Calu3 (cell line): ENCODE measurements at regions not wholly inside any gene's neighbourhood (a gene's known extent, or its start where the extent isn't known, plus 50 kb on each side); places are given as distances from the start of the nearest gene placed in this dataset.

Source experiments
- BruUV-seq: library from RNA; stranded (reverse); fragments of 400-500 nt; replicated peaks from 2 replicates; lab custom pipeline; 2021; lab: Mats Ljungman, UMichigan
- CTCF ChIA-PET: fragments of 300-600 bp; sonication (Branson Sonifier 250); formaldehyde crosslinking; loops from one replicate; lab custom pipeline; 2022; ENCODE audit warnings: antibody characterized with exemption; lab: Charles Lee
- DNase-seq: peaks from one replicate; pipeline ENCODE4 v3.0.0; 2022
- H3K27ac Mint-ChIP-seq: one replicate; pipeline ENCODE4 v1.8.0; 2022; ENCODE audit warnings: mixed read lengths; ENCODE audit not compliant: unreplicated experiment
- H3K27me3 Mint-ChIP-seq: one replicate; pipeline ENCODE4 v1.8.0; 2022; ENCODE audit warnings: mixed read lengths; ENCODE audit not compliant: unreplicated experiment
- H3K36me3 Mint-ChIP-seq: one replicate; pipeline ENCODE4 v1.8.0; 2022; ENCODE audit warnings: mild to moderate bottlenecking, moderate library complexity, mixed read lengths; ENCODE audit not compliant: insufficient read depth, unreplicated experiment
- H3K4me1 Mint-ChIP-seq: one replicate; pipeline ENCODE4 v1.8.0; 2022; ENCODE audit warnings: mild to moderate bottlenecking, low read depth, mixed read lengths; ENCODE audit not compliant: unreplicated experiment
- H3K4me3 Mint-ChIP-seq: one replicate; pipeline ENCODE4 v1.8.0; 2022; ENCODE audit warnings: mild to moderate bottlenecking, low read depth, moderate library complexity, mixed read lengths; ENCODE audit not compliant: unreplicated experiment
- H3K9me3 Mint-ChIP-seq: one replicate; pipeline ENCODE4 v1.8.0; 2022; ENCODE audit warnings: low read depth, mixed read lengths; ENCODE audit not compliant: unreplicated experiment
- intact Hi-C: fragments of 100-400 bp; cut with micrococcal nuclease; formaldehyde crosslinking; loops from one replicate; pipeline ENCODE4 v1.10.0; 2022; ENCODE audit not compliant: unreplicated experiment
- TF ChIP-seq, protein P1 (sequence below): fragments of 200-600 bp; IDR thresholded peaks from one replicate; pipeline ENCODE4 v1.8.0; 2022; ENCODE audit warnings: antibody characterized with exemption; ENCODE audit not compliant: unreplicated experiment

DNA sequence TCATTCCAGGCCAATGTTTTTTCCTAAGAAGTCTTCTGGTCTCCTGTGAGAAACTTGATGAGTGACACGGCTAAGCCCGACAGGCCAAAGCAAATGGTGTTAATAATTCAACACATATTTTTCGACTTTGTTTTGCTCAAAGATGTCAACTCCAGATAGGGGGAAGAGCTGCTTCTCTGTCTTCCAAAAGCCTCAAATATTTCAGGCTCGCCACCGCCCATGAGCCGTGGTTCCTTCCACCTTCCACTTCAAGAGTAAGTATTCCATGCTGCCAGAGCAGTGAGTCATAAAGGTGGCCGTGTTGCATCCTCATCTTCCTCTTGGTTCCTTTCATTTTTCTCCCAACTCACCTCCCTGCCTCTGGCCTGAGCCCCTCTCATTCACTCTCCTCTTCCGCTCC, 272.6 kb downstream of the EFNB2 start:
- no peaks in the 10 kb centered on the region for H3K27me3 Mint-ChIP-seq
- no peak for DNase-seq
- intact Hi-C loops: no loop called here

DNA sequence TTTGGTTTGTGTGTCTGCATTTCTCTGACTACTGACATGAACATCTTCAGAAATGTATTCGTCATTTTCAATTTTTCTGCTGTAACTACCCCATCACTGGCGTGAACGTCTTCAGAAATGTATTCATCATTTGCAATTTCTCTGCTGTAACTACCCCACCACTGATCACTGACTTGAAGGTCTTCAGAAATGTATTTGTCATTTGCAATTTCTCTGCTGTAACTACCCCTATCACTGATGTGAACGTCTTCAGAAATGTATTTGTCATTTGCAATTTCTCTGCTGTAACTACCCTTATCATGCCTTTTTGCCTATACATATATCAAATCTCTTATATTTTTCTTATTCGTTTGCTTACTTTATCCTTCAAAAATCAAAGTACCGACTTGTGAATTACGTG, 274.0 kb downstream of the EFNB2 start:
- Mint-ChIP-seq H3K9me3 (no peaks in the 10 kb centered on the region), H3K4me1 (no peaks in the 10 kb centered on the region), H3K27ac (no peak overlapping the region), H3K27me3 (no peaks in the 10 kb centered on the region), H3K4me3 (no peak overlapping the region), H3K36me3 (no peaks in the 10 kb centered on the region)
- TF ChIP-seq, protein P1, sequence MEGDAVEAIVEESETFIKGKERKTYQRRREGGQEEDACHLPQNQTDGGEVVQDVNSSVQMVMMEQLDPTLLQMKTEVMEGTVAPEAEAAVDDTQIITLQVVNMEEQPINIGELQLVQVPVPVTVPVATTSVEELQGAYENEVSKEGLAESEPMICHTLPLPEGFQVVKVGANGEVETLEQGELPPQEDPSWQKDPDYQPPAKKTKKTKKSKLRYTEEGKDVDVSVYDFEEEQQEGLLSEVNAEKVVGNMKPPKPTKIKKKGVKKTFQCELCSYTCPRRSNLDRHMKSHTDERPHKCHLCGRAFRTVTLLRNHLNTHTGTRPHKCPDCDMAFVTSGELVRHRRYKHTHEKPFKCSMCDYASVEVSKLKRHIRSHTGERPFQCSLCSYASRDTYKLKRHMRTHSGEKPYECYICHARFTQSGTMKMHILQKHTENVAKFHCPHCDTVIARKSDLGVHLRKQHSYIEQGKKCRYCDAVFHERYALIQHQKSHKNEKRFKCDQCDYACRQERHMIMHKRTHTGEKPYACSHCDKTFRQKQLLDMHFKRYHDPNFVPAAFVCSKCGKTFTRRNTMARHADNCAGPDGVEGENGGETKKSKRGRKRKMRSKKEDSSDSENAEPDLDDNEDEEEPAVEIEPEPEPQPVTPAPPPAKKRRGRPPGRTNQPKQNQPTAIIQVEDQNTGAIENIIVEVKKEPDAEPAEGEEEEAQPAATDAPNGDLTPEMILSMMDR: no peak
- BruUV-seq: no TSS peak
- no peak for DNase-seq
- CTCF ChIA-PET: no interaction called here
- intact Hi-C loops: no loop called here

More for the DNA sequence above, 272.6 kb downstream of the EFNB2 start:
- no peak overlapping the region for H3K27ac Mint-ChIP-seq
- H3K36me3 Mint-ChIP-seq: no peaks in the 10 kb centered on the region
- TF ChIP-seq, protein P1: no peak
- CTCF ChIA-PET: no interaction called here
- H3K9me3 Mint-ChIP-seq: no peaks in the 10 kb centered on the region
- H3K4me3 Mint-ChIP-seq: no peak overlapping the region
- BruUV-seq: no TSS peak
- no peaks in the 10 kb centered on the region for H3K4me1 Mint-ChIP-seq

DNA sequence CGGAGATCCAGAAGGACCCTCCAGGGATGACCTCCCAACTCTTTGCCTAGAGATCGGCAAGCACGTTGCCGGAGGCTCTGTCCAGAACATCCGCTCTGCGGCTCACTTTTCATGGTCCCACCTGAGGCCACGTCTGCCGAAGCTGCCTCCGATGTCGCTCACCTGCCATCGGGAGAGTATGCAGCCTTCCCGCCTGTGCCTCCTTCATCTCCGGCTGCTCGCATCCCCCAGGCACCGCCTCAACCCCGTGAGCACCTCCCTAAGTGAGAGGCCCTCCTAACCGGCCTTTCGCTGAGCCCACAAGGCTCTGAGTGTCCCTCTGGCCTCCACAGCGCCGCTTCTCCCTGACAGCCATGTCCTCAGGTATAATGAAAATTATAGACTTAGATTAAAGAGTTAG, 275.1 kb downstream of the EFNB2 start:
- intact Hi-C loops: no loop called here
- Mint-ChIP-seq H3K27ac (no peak overlapping the region), H3K4me1 (no peaks in the 10 kb centered on the region), H3K9me3 (no peaks in the 10 kb centered on the region), H3K27me3 (no peaks in the 10 kb centered on the region), H3K4me3 (no peak overlapping the region), H3K36me3 (no peaks in the 10 kb centered on the region)
- TF ChIP-seq, protein P1: no peak
- BruUV-seq: no TSS peak
- CTCF ChIA-PET: no interaction called here
- DNase-seq: no peak

DNA sequence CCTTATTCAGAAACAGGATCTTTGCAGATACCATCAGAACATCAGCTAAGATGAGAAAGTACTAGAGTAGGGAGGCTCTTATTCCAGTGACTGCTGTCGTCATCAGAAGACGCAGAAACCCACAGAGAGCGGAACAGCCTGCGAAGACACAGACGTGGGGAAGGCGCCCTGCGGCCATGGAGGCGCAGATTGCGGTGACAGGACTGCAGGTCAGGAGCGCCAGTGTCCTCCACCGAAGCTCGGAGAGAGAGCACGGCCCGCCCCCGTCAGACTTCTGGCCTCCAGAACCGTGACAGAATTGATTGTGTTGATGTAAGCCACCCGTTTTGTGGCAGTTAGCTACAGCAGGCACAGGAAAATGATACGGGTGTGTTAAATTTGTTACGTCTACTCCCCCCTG, 275.5 kb downstream of the EFNB2 start:
- no peaks in the 10 kb centered on the region for H3K36me3 Mint-ChIP-seq
- DNase-seq: no peak
- CTCF ChIA-PET: no interaction called here
- H3K4me1 Mint-ChIP-seq: no peaks in the 10 kb centered on the region
- no peaks in the 10 kb centered on the region for H3K27me3 Mint-ChIP-seq
- TF ChIP-seq, protein P1: no peak
- H3K9me3 Mint-ChIP-seq: no peaks in the 10 kb centered on the region
- intact Hi-C loops: no loop called here
- H3K27ac Mint-ChIP-seq: no peak overlapping the region
- BruUV-seq: no TSS peak
- no peak overlapping the region for H3K4me3 Mint-ChIP-seq
